A549 (cell line): ENCODE measurements at regions not wholly inside any gene's neighbourhood (a gene's known extent, or its start where the extent isn't known, plus 50 kb on each side); places are given as distances from the start of the nearest gene placed in this dataset.

Experiments used
- ATAC-seq, 2 experiments: fragments of 200-7000 bp in 1 of 2; fragments of >200 bp in 1 of 2; cut with Nextera tagmentation in 1 of 2; cut with Tn5 transposase in 1 of 2; 3 replicates each; pipeline versions ENCODE4 v1.8.0 to v1.9.1; 2018 to 2020; ENCODE audit warnings: mild to moderate bottlenecking in 1 of 2, moderate library complexity in 1 of 2
- CTCF ChIA-PET: fragments of 300-600 bp; sonication (Branson Sonifier 250); formaldehyde crosslinking; extraction: SDS; loops from one replicate; lab custom pipeline; 2021; ENCODE audit warnings: antibody characterized with exemption, inconsistent platforms; lab: Yijun Ruan, JAX
- POLR2A ChIA-PET: fragments of 350-600 bp; formaldehyde crosslinking; extraction: SDS; loops from one replicate; lab custom pipeline; 2021; ENCODE audit warnings: antibody characterized with exemption, inconsistent platforms; lab: Yijun Ruan, JAX
- DNase-seq, 2 experiments: peaks; one replicate each; pipeline versions ENCODE4 v3.0.0 to v3.0.0-alpha.2; 2011 to 2016; ENCODE audit warnings: low read depth in 1 of 2, low spot score in 1 of 2
- FAIRE-seq: peaks from 2 replicates; lab custom pipeline; 2011; peaks lifted over from hg19 to GRCh38; lab: Jason Lieb, UNC
- H3K27ac ChIP-seq, 2 experiments: fragments of >200 bp; sonication (Bioruptor Twin); formaldehyde crosslinking; 3 replicates each; pipeline ENCODE4 v1.5.1; 2016 to 2017
- H3K4me1 ChIP-seq: fragments of >200 bp; sonication (Bioruptor Twin); formaldehyde crosslinking; 3 replicates; pipeline ENCODE4 v1.6.1; 2016
- H3K4me2 ChIP-seq: fragments of >200 bp; sonication (Bioruptor Twin); formaldehyde crosslinking; 3 replicates; pipeline ENCODE4 v1.6.1; 2016
- H3K4me3 ChIP-seq: fragments of >200 bp; sonication (Bioruptor Twin); formaldehyde crosslinking; 3 replicates; pipeline ENCODE4 v1.5.1; 2016
- H3K9me3 ChIP-seq: fragments of >200 bp; sonication (Bioruptor Twin); formaldehyde crosslinking; 3 replicates; pipeline ENCODE4 v1.6.1; 2016
- CBX2 ChIP-seq: fragments of 200-600 bp; sonication (generic); IDR thresholded peaks from 2 replicates; pipeline ENCODE4 v1.6.1; 2016; ENCODE audit warnings: low read depth, mild to moderate bottlenecking, borderline replicate concordance
- CHD4 ChIP-seq: fragments of 200-600 bp; sonication (generic); IDR thresholded peaks from 2 replicates; pipeline ENCODE4 v1.6.1; 2016; ENCODE audit warnings: antibody characterized with exemption, mild to moderate bottlenecking, borderline replicate concordance
- EHF ChIP-seq: fragments of 250-450 bp; sonication (Bioruptor Pico); IDR thresholded peaks from 2 replicates; pipeline ENCODE4 v1.5.0; 2020; ENCODE audit warnings: mild to moderate bottlenecking
- EP300 ChIP-seq, 2 experiments: fragments of >200 bp; sonication (Bioruptor Twin); formaldehyde crosslinking; IDR thresholded peaks; 2 replicates in 1 of 2; 3 replicates in 1 of 2; pipeline ENCODE4 v1.6.1; 2016 to 2017
- ESRRA ChIP-seq: fragments of 150-350 bp; IDR thresholded peaks from 2 replicates; pipeline ENCODE4 v1.6.1; 2014; ENCODE audit warnings: mild to moderate bottlenecking, low read length, borderline replicate concordance
- FOSL2 ChIP-seq, 2 experiments: fragments of 450-650 bp in 1 of 2; fragments of >200 bp in 1 of 2; sonication (Bioruptor Twin) in 1 of 2; formaldehyde crosslinking; IDR thresholded peaks; 2 replicates each; pipeline versions ENCODE4 v1.5.0 to v1.6.1; 2016 to 2020; ENCODE audit warnings: mild to moderate bottlenecking in 1 of 2, moderate library complexity in 1 of 2
- FOXS1 ChIP-seq: fragments of 250-450 bp; sonication (Bioruptor Pico); IDR thresholded peaks from 2 replicates; pipeline ENCODE4 v1.5.0; 2020; ENCODE audit warnings: mild to moderate bottlenecking, moderate library complexity
- HDAC2 ChIP-seq: fragments of 200-600 bp; sonication (generic); IDR thresholded peaks from 2 replicates; pipeline ENCODE4 v1.6.1; 2016
- HOXB13 ChIP-seq: fragments of 250-450 bp; sonication (Bioruptor Pico); IDR thresholded peaks from 2 replicates; pipeline ENCODE4 v1.5.0; 2020; ENCODE audit warnings: low read depth, mild to moderate bottlenecking, moderate library complexity
- KDM1A ChIP-seq: fragments of 200-600 bp; sonication (generic); IDR thresholded peaks from 2 replicates; pipeline ENCODE4 v1.6.1; 2016; ENCODE audit warnings: low read depth, mild to moderate bottlenecking
- NR3C1 ChIP-seq: fragments of >200 bp; sonication (Bioruptor Twin); formaldehyde crosslinking; IDR thresholded peaks from 3 replicates; pipeline ENCODE4 v1.6.1; 2017
- PHF8 ChIP-seq: fragments of 200-600 bp; sonication (generic); IDR thresholded peaks from 2 replicates; pipeline ENCODE4 v1.6.1; 2016; ENCODE audit warnings: low read depth, mild to moderate bottlenecking, antibody characterized with exemption, moderate library complexity, borderline replicate concordance
- POLR2AphosphoS2 ChIP-seq: conservative IDR thresholded peaks from 2 replicates; pipeline ENCODE4 v1.6.1; 2012; ENCODE audit warnings: low read length, improper control_type of control experiment, inconsistent platforms
- RARB ChIP-seq: fragments of 250-450 bp; sonication (Bioruptor Pico); IDR thresholded peaks from 2 replicates; pipeline ENCODE4 v1.8.0; 2021; ENCODE audit warnings: mild to moderate bottlenecking, moderate library complexity
- SREBF2 ChIP-seq: fragments of 450-650 bp; IDR thresholded peaks from 2 replicates; pipeline ENCODE4 v1.6.1; 2014; ENCODE audit warnings: mild to moderate bottlenecking, moderate library complexity
- TFCP2L1 ChIP-seq: fragments of 250-450 bp; sonication (Bioruptor Pico); IDR thresholded peaks from 2 replicates; pipeline ENCODE4 v1.5.0; 2021; ENCODE audit warnings: mild to moderate bottlenecking
- TP53 ChIP-seq: fragments of 250-450 bp; sonication (Bioruptor Pico); IDR thresholded peaks from 2 replicates; pipeline ENCODE4 v1.5.0; 2021; ENCODE audit warnings: mild to moderate bottlenecking, moderate library complexity
- ZFP36 ChIP-seq: fragments of 450-650 bp; IDR thresholded peaks from 2 replicates; pipeline ENCODE4 v1.6.1; 2014; ENCODE audit warnings: borderline replicate concordance; ENCODE audit not compliant: partially characterized antibody
- ZSCAN20 ChIP-seq: fragments of 250-450 bp; sonication (Bioruptor Pico); IDR thresholded peaks from 2 replicates; pipeline ENCODE4 v1.8.0; 2022; ENCODE audit warnings: mild to moderate bottlenecking, moderate library complexity
- WGBS: methylation state at CpG from one replicate; pipeline ENCODE4 v1.1.6; 2017; ENCODE audit errors: missing lambda C conversion rate; 5-methylcytosine and 5-hydroxymethylcytosine counted together
- TF ChIP-seq, protein P1 (sequence below): fragments of >200 bp; sonication (Bioruptor Twin); formaldehyde crosslinking; IDR thresholded peaks from 3 replicates; pipeline ENCODE4 v1.5.1; 2016
- TF ChIP-seq, protein P2 (sequence below): IDR thresholded peaks from 2 replicates; pipeline ENCODE4 v1.6.1; 2012
- TF ChIP-seq, protein P3 (sequence below): fragments of 250-450 bp; sonication (Bioruptor Pico); IDR thresholded peaks from 2 replicates; pipeline ENCODE4 v1.5.0; 2021; ENCODE audit warnings: mild to moderate bottlenecking, moderate library complexity, borderline replicate concordance
- TF ChIP-seq, protein P4 (sequence below): IDR thresholded peaks from 2 replicates; pipeline ENCODE4 v1.6.1; 2012; ENCODE audit warnings: low read depth, borderline replicate concordance
- TF ChIP-seq, protein P5 (sequence below): fragments of 150-350 bp; IDR thresholded peaks from 2 replicates; pipeline ENCODE4 v1.6.1; 2014; ENCODE audit warnings: low read depth, mild to moderate bottlenecking, low read length

DNA sequence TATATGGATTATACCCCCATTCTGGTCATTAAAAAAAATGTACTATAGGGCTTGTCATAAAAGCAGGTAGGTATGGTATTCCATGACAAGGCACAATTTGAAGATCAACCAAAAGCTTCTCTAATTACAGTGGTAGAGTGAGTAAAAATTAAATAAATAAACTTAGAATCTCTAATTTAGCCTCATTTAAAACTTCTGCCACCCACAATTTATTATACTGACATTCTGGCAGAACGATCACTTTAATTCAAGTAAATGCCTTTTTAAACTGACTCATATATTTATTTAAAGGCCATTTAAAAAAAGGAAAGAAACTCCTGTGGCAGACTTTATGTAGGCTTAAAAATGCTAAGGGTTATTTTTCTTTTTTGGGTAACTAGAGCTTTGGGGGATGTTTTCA, 68.3 kb upstream of the PHACTR2 start:
- Histone ChIP-seq H3K4me3 (no peak overlapping the region), H3K4me2 (no peak overlapping the region), H3K27ac (no peak overlapping the region), H3K4me1 (no peaks in the 10 kb centered on the region), H3K9me3 (no peaks in the 10 kb centered on the region)
- CTCF ChIA-PET: no interaction called here
- POLR2A ChIA-PET: no interaction called here
- 58% methylated on average over 1 of the region's 1 CpG for WGBS
- ATAC-seq (no peak), FAIRE-seq (no peak), DNase-seq (no peak)
- TF ChIP-seq EHF (CRISPR knock-in tag): no peak
- TF ChIP-seq, protein P1, sequence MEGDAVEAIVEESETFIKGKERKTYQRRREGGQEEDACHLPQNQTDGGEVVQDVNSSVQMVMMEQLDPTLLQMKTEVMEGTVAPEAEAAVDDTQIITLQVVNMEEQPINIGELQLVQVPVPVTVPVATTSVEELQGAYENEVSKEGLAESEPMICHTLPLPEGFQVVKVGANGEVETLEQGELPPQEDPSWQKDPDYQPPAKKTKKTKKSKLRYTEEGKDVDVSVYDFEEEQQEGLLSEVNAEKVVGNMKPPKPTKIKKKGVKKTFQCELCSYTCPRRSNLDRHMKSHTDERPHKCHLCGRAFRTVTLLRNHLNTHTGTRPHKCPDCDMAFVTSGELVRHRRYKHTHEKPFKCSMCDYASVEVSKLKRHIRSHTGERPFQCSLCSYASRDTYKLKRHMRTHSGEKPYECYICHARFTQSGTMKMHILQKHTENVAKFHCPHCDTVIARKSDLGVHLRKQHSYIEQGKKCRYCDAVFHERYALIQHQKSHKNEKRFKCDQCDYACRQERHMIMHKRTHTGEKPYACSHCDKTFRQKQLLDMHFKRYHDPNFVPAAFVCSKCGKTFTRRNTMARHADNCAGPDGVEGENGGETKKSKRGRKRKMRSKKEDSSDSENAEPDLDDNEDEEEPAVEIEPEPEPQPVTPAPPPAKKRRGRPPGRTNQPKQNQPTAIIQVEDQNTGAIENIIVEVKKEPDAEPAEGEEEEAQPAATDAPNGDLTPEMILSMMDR: no peak
- TF ChIP-seq ZFP36: no peak
- TF ChIP-seq RARB (CRISPR knock-in tag): no peak
- TF ChIP-seq, protein P2, sequence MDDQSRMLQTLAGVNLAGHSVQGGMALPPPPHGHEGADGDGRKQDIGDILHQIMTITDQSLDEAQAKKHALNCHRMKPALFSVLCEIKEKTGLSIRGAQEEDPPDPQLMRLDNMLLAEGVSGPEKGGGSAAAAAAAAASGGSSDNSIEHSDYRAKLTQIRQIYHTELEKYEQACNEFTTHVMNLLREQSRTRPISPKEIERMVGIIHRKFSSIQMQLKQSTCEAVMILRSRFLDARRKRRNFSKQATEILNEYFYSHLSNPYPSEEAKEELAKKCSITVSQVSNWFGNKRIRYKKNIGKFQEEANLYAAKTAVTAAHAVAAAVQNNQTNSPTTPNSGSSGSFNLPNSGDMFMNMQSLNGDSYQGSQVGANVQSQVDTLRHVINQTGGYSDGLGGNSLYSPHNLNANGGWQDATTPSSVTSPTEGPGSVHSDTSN: no peak
- TF ChIP-seq TP53 (CRISPR knock-in tag): no peak
- TF ChIP-seq, protein P3, sequence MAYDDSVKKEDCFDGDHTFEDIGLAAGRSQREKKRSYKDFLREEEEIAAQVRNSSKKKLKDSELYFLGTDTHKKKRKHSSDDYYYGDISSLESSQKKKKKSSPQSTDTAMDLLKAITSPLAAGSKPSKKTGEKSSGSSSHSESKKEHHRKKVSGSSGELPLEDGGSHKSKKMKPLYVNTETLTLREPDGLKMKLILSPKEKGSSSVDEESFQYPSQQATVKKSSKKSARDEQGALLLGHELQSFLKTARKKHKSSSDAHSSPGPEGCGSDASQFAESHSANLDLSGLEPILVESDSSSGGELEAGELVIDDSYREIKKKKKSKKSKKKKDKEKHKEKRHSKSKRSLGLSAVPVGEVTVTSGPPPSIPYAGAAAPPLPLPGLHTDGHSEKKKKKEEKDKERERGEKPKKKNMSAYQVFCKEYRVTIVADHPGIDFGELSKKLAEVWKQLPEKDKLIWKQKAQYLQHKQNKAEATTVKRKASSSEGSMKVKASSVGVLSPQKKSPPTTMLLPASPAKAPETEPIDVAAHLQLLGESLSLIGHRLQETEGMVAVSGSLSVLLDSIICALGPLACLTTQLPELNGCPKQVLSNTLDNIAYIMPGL: no peak
- no peak for TF ChIP-seq EP300 (IDR thresholded peaks at IDR 0.05)
- TF ChIP-seq FOSL2 (IDR thresholded peaks at IDR 0.05): no peak
- TF ChIP-seq FOSL2 (CRISPR knock-in tag; IDR thresholded peaks at IDR 0.05): no peak
- TF ChIP-seq TFCP2L1 (CRISPR knock-in tag): no peak
- TF ChIP-seq, all 56 proteins: peak for 0

DNA sequence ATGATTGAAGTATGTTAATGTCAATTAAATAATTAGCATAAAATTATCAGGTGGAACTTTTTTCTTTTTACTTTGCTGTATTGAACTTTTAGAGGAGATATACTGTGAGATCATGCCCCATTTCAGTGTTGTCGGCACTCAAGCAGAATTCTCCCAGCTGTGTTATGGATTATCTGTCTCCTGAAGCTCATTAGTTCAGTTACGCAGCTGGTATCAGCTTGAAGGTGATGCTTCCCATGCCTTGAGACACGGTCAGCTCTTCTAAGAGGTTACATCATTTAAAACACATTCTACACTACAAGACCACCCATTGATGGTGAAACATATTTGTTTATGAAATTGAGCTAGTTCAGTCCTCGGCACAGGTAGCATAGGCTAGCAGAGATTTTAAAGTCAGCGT, 68.9 kb upstream of the PHACTR2 start:
- H3K4me1 ChIP-seq: no peaks in the 10 kb centered on the region
- POLR2A ChIA-PET: no interaction called here
- TF ChIP-seq SREBF2 (no peak), ZFP36 (no peak)
- TF ChIP-seq, all 56 proteins: peak for 0
- WGBS: 92% methylated on average over 5 of the region's 5 CpGs
- no peak for DNase-seq
- Histone ChIP-seq H3K4me2 (no peak overlapping the region), H3K27ac (no peak overlapping the region), H3K4me3 (no peak overlapping the region), H3K9me3 (no peaks in the 10 kb centered on the region)
- no peak for FAIRE-seq
- ATAC-seq: no peak
- CTCF ChIA-PET: no interaction called here

DNA sequence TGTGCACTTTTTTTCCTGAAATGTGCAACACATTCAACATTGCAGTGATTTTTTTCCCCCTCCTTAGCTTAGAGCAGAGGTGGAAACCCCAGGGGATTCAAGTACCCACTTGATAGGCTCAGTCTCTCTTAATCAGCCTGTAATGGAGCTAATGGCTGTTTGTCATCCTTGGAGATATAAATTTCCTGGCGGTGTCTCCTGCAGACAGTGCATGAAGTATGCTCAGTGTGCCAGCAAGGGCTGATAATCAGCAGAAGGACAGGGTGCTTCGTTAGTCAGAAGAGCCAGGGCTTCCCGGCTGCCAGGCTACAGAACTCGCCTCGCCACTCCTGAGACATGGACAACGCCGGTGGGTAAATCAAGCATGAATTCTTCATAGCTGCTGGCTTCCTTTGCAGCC, 69.8 kb upstream of the PHACTR2 start:
- no peak for FAIRE-seq
- CTCF ChIA-PET: interaction anchor here (0.6 kb wide), 1 partner anchor 168 kb away, joined by 3 read pairs; no protein-coding TSS in a partner anchor

More for the DNA sequence above, 69.8 kb upstream of the PHACTR2 start:
- Histone ChIP-seq H3K4me2 (no peak overlapping the region), H3K9me3 (no peaks in the 10 kb centered on the region), H3K27ac (no peak overlapping the region), H3K4me3 (no peak overlapping the region), H3K4me1 (no peaks in the 10 kb centered on the region)
- 88% methylated on average over 7 of the region's 7 CpGs for WGBS
- POLR2A ChIA-PET: no interaction called here
- TF ChIP-seq SREBF2 (no peak), HOXB13 (no peak), HDAC2 (no peak), FOXS1 (CRISPR knock-in tag) (no peak), ZSCAN20 (no peak), NR3C1 (no peak), TP53 (CRISPR knock-in tag) (no peak), RARB (CRISPR knock-in tag) (no peak), POLR2AphosphoS2 (no peak), PHF8 (no peak), CBX2 (no peak), ESRRA (no peak), CHD4 (no peak), KDM1A (no peak)
- TF ChIP-seq, protein P4, sequence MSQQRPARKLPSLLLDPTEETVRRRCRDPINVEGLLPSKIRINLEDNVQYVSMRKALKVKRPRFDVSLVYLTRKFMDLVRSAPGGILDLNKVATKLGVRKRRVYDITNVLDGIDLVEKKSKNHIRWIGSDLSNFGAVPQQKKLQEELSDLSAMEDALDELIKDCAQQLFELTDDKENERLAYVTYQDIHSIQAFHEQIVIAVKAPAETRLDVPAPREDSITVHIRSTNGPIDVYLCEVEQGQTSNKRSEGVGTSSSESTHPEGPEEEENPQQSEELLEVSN: no peak
- TF ChIP-seq, protein P1: no peak
- TF ChIP-seq, protein P5, sequence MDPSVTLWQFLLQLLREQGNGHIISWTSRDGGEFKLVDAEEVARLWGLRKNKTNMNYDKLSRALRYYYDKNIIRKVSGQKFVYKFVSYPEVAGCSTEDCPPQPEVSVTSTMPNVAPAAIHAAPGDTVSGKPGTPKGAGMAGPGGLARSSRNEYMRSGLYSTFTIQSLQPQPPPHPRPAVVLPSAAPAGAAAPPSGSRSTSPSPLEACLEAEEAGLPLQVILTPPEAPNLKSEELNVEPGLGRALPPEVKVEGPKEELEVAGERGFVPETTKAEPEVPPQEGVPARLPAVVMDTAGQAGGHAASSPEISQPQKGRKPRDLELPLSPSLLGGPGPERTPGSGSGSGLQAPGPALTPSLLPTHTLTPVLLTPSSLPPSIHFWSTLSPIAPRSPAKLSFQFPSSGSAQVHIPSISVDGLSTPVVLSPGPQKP: no peak
- DNase-seq (no peak), ATAC-seq (no peak)
